ENCODE measurements at regions not wholly inside any gene's neighbourhood (a gene's known extent, or its start where the extent isn't known, plus 50 kb on each side); places are given as distances from the start of the nearest gene placed in this dataset.

DNA sequence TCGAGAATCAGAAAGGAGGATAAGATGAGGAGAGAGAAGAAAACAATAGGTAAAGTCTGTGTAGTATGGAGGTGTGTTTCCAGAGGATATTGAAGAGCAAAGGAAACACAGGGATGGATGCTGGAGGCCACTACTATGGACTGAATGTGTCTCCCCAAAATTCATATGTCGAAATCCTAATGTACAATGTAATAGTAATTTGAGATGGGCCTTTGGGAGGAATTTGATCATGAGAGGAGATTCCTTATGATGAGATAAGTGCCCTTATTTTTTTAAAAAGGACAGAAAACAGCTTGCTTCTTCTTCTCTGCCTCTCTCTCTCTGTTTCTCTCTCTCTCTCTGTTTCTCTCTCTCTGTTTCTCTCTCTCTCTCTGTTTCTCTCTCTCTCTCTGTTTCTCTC is 602.2 kb upstream of the ADAMTS5 start:
- TF ChIP-seq, protein P1, sequence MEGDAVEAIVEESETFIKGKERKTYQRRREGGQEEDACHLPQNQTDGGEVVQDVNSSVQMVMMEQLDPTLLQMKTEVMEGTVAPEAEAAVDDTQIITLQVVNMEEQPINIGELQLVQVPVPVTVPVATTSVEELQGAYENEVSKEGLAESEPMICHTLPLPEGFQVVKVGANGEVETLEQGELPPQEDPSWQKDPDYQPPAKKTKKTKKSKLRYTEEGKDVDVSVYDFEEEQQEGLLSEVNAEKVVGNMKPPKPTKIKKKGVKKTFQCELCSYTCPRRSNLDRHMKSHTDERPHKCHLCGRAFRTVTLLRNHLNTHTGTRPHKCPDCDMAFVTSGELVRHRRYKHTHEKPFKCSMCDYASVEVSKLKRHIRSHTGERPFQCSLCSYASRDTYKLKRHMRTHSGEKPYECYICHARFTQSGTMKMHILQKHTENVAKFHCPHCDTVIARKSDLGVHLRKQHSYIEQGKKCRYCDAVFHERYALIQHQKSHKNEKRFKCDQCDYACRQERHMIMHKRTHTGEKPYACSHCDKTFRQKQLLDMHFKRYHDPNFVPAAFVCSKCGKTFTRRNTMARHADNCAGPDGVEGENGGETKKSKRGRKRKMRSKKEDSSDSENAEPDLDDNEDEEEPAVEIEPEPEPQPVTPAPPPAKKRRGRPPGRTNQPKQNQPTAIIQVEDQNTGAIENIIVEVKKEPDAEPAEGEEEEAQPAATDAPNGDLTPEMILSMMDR (IDR thresholded peaks at IDR 0.05): no peak
- TF ChIP-seq POLR2A (IDR thresholded peaks at IDR 0.05): no peak
